HG03064 (cell line): ENCODE measurements at regions not wholly inside any gene's neighbourhood (a gene's known extent, or its start where the extent isn't known, plus 50 kb on each side); places are given as distances from the start of the nearest gene placed in this dataset.

Experiments used
- ATAC-seq: cut with Tn5 transposase; IDR thresholded peaks from one replicate; pipeline ENCODE4 v1.9.1; 2021; ENCODE audit warnings: low read depth; ENCODE audit not compliant: unreplicated experiment

DNA sequence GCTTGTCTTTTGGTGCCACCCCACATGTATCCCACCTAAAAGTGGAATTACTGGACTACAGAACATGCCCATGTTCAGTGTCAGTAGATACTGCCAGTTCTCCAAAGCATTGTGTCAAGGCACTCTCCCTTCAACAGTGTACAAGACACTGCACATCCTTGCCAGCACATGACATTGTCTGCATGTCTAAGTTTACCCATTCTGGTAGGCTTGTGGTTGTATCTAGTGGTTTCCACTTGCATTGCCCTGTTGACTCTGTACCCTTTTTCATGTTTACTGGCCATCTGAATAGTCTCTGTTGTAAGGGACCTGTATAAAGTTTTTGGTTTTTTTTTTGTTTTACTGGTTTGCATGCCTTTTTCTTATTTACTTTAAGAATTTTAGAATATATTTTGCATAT, 222.4 kb upstream of the CNR1 start:
- ATAC-seq, result no peak

DNA sequence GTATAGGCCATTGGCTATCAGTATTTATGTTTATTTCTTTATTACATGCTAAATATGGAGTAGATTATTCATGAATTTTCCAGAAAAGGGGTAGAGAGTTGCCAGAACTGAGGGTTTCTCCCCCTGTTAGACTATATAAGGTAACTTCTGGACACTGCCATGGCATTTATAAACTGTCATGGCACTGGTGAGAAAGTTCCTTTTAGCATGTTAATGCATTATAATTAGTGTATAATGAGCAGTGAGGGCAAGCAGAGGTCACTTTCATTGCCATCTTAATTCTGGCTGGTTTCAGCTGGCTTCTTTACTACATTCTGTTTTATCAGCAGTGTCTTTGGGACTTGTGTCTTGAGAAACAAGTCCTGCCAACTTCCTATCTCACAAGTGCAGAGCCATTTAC, 220.0 kb upstream of the CNR1 start:
- ATAC-seq, result no peak

DNA sequence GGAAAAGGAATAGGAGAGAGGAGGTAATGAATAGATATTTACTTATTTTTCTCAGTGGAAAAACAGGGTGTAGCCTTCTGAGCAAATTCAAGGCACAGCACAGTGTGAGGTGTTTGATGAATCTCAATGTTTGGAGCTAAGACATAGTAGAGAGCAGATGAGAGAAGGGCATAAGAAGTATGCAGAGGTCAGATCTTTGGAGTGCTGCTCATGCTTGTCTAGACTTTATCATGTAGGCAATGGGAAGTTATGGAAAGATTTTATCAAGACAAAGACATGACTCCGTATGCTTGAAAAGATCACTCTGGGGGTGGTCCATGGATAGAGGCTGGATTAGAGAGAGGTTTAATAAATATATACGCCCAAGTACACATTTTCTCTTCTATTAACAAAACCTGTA, 217.0 kb upstream of the CNR1 start:
- no peak for ATAC-seq

GRCh38 chr6:88381289-88381642, 215.1 kb upstream of the CNR1 start:
- ATAC-seq, result no peak

DNA sequence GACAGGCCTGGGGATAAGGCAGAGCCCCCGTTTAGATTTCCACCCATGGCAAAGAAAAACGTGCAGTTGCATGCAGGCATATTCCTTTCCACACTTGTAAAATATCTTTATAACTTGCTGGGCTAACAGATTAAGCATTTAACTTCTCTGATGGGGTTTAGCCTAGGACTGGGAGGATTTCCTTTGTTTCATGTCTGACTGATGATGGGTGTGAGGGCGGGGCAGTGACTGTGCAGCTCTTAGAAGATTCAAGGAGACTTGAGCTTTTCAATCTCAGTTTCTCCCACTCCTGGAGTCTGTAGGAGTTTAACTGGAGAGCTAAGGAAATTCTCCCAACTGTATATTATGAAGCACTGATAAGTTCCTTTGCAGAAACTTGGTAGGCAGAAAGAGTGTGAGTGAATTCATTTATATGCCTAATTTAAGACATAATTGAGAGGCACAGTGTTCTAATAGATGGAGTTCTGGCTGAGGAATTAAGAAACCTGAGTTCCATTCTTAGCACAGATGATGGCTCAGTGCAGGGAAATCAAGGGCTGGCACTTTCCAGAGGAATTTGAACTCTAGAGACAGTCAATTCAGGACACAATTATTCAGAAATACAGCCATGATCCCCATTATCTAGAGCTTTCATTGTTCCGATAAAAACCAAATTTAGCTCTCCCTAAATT, 214.6 kb upstream of the CNR1 start:
- ATAC-seq, result no peak

- no peak for ATAC-seq
Measured at GRCh38 chr6:88380083-88380482, 213.9 kb upstream of the CNR1 start.

DNA sequence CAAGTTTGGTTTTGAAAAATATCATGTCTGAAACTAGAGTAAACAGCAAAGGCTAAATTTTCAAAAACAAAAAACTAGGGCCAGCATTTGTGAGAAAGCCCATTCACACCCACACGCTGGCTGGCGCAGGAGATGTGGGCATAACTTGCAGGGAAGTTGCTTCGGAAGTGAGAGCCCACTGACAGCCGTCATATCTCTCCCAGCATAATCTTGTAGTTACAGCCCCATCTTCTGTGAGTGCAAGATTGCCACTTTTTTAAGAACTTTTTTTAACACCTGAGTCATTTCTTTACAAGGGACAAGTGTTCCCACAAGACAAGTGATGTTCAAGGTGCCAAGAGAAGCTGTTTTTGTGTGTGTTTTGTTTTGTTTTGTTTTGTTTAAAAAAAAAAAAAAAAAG, 212.5 kb upstream of the CNR1 start:
- ATAC-seq, result no peak

GRCh38 chr6:88377976-88378568, 211.9 kb upstream of the CNR1 start:
- no peak for ATAC-seq

DNA sequence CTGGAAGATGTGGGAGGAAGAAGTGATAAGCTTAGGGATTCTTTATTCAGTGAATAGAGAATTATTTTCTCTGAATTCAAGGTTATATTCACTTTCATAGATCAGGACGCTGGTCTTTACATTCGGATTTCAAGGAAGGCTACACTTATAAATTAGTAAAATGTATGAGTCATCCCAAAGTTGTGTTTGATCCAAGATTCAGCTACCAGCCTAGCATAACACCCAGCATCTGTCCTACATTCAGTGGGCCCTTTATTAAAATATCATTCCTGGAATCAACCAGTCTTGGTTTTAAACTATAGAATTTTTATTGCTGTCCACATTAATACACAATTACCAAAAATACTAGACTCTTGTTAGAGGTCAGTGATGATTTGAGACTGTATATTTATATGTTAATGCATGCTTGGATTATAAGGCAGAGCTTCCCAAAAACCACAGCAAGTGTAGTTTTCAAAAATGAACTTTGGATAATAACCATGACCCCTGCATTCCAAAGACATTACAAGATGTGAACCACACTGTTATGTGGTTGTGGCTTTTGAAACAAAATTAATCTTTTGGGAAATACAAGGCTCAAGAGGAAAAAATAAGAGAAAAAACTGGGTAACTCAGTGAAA, 210.7 kb upstream of the CNR1 start:
- ATAC-seq, result no peak

GRCh38 chr6:88376197-88376596, 210.1 kb upstream of the CNR1 start:
- ATAC-seq, result no peak

DNA sequence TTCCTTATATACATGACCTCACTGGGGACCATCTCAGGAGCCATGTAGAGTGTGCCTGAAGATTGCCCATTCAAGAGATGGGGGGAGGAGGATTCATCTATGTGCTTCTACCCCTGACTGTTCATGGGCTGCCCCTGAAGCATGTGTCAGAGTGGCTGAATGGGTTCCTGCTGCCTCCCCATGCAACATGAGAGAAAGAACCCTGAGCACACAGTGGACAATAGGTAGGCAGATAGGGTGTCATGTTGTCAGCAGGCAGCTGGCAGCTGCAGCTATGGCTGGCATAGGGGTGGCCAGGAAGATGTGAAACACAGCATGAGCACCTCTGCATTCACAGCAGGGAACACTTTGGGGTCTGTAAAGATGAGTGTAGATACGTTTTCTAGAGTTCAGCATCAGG, 208.4 kb upstream of the CNR1 start:
- no peak for ATAC-seq

DNA sequence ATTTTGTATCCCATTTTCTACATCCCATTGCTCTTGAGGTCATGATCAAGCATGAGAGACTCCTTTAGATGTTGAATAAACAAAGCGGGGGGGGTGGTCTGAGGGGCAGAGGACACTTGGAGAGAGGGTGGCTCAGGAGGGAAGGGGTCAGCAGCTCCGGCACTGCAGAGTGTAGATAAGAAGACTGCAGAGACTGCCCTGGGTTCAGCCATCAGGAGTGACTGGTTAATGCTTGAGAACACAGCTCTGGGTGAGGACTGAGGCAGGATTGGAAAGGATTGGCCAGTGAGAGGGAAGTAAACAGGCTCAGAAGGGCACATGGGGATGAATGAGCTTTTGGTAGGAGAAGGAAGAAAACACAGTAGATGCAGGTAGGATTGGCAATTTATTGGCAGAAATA, 205.3 kb upstream of the CNR1 start:
- ATAC-seq, result no peak

DNA sequence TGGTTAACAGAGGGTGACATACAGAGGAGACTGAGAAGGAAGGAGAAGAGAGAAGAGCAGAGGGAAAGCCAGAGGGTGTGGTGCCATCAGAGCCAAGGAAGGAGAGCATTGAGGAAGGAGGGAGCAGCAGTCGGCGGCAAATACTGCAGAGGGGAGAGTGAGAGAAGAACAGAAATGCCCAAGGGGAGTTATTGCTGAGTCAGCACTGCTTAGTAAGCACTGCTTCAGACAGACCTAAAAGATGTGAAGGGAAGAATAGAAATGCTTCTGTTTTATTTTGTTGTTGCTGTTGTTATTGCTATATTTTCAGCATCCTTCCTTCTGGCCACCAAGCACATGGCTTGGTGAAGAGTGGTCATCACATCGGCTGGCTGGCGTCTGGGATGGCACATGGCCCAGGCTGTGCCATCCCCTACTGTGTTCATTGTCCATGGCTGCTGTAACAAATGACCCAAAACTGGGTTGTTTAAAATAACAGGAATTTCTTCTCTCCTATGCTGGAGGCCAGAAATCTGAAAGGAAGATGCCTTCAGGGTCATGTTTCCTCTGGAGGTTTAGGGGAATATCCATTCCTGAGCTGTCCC, 204.1 kb upstream of the CNR1 start:
- ATAC-seq, result no peak

- ATAC-seq, result no peak
Measured at GRCh38 chr6:88369262-88369661, 203.1 kb upstream of the CNR1 start.

DNA sequence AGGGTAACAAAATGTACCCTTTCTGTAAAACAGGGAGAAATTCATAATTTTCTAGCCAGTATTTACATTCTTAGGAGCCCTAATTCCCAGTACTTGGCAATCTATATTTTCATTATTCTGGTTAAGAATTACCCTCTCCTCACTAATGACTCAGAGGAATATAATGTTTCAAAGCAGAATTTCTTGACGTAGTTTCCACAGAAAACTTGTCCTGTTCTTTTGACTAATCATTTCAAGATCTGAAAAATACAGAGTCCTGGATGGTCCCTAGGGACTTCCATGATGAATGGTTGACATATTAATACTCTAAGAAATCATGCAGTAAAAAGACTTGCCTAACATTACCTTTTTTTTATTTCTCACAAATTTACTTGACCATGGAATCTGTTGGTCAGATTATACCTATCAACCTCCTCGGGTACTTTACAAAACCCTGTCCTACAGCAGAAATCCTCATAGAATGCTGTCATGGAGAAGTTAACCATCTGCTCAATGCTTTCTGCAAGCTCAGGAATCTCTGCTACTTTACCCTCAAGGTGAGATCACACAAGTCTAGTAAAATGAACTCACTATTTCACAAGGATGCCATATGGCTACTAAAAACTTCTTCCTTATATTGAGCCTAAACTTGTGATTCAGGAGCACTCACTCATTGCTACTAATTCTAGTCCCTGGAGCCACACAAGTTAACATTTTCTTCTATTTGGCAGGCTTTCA, 202.1 kb upstream of the CNR1 start:
- ATAC-seq, result no peak

- no peak for ATAC-seq
Measured at GRCh38 chr6:88367248-88367647, 201.1 kb upstream of the CNR1 start.

GRCh38 chr6:88366672-88367071, 200.5 kb upstream of the CNR1 start:
- no peak for ATAC-seq

DNA sequence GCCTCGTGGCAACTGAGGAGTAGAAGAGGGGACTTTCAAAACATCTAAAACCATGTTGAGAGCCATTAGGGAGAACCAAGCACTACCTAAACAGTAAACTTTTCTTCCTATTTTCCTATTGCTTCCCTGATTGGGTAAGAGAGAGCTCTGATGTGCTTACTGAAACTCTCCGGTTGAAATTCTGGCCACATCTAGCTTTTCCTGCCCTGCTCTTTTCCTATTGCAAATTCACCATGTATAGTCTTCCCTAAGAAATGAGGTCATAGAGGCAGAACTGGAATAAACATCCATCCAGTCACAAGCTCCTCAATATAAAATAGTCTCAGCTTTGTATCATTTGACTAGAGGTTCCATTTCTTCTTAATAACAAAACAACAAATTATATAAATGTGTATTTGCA, 199.5 kb upstream of the CNR1 start:
- ATAC-seq, result no peak

DNA sequence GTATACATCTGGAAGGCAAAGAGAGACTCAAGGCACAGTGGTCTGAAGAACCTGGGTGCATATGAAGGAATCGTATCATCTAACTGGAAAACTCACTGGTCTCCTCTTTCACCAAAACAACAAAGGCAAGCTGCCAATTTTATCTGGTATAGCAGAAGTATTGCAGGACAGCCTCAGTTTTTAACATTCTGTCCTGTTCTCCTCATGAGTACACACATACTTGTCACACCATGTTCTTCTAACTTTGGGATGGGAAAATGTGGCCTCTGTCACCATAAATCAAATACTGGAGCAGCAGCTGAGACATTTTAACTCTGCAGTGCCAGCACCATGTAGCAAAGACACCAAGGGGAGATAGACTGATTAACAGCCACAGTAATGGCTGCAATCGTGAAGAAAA, 199.1 kb upstream of the CNR1 start:
- no peak for ATAC-seq

DNA sequence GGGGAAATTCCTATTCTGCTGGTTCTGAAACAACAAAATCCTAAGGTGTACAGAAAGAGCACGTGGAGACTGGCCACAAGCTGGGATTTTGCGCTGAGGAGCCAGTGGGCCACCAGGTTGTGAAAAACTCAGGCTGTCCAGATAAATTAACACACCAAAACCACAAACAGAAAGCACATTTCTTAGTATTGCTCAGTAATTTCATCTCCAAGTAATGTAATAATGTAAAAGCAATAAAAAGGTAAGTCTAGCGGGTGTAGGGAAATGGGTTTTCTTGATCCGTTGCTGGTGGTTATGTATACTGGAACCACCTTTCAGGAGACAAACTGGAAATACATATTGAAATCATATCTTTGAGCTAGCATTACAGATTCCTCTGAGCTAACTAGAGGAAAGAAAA, 195.6 kb upstream of the CNR1 start:
- ATAC-seq, result no peak

GRCh38 chr6:88361298-88361697, 195.2 kb upstream of the CNR1 start:
- ATAC-seq, result no peak
